ENCODE measurements at regions not wholly inside any gene's neighbourhood (a gene's known extent, or its start where the extent isn't known, plus 50 kb on each side); places are given as distances from the start of the nearest gene placed in this dataset.

- no peak overlapping the region for H3K4me3 ChIP-seq (ENCODE audit: low read length)
- DNase-seq (ENCODE audit: low read depth, low spot score): no peak
These were observed 911.6 kb upstream of the ARPP21 start for GRCh38 chr3:34727700-34728099.

DNA sequence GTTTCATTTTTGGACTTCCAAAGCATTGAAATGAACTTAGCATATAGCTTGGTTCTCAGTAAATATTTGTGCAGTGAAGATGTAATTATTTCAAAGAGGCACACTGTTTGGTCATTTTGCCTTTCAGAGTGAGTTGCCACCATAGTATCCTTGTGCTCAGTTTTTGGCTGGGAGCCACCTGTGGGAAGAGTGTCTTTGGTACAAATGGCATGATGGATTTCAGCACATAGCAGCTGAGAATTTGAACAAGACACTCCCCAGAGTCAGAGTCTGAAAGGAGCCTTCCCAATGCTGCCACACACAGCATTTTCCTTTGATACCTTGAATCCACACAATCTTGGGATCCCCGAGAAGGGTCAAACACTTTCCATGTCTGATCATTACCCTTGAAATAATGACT, 897.2 kb upstream of the ARPP21 start:
- no peak overlapping the region for H3K4me3 ChIP-seq (ENCODE audit: low read length)
- DNase-seq (ENCODE audit: low read depth, low spot score): no peak

DNA sequence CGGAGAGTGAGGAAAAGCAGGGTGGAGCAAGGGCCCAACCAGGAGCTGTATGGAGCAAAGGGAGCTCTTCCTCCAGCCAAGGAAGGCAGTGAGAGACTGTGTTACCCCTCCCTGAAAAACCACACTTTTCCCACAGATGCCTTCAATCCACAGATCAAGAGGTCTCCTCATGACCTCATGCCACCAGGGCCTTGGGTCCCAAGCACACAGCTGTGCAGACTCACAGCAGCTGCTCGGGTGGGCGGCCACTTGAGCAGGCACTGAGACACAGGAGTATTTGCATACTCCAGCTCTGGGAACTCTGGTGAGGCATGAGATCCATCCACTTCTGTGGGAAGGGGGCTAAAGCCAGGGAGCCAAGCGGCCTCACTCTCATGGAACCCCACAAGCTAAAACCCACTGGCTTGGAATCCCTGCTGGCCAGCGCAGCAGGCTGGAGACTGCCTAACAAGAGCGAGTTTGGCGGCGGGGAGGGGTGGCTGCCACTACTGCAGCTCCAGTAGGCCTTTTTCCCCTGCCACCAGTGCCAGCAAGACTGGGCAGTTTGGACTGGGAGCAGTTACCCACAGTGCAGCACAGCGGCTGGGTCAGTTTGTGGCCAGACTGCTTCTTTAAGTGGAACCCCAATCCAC, 880.6 kb upstream of the ARPP21 start:
- DNase-seq (ENCODE audit: low read depth, low spot score): no peak

GRCh38 chr3:34777386-34777785, 861.9 kb upstream of the ARPP21 start:
- no peak overlapping the region for H3K4me3 ChIP-seq (ENCODE audit: low read length)
- DNase-seq (ENCODE audit: low read depth, low spot score): no peak

More for the DNA sequence above, 880.6 kb upstream of the ARPP21 start:
- no peak overlapping the region for H3K4me3 ChIP-seq (ENCODE audit: low read length)

DNA sequence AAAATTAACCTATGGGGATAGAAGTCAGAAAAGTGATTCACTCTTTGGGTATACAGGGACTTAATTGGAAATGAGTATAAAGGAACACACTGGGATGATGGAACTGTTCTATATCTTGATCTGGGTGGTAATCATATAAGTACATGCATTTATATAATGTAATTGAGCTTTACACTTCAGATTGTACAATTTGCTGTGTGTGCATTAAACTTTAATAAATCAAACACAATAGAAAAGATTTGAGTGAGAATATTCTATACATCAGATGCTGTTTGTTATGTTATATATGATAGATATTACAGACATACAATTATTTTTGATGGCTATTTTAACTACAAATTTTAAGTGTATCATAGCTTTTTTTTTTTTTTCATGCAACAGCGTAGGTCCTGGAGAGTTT, 860.2 kb upstream of the ARPP21 start:
- no peak overlapping the region for H3K4me3 ChIP-seq (ENCODE audit: low read length)
- no peak for DNase-seq (ENCODE audit: low read depth, low spot score)

GRCh38 chr3:34780294-34780693, 859.0 kb upstream of the ARPP21 start:
- DNase-seq (ENCODE audit: low read depth, low spot score): no peak
- no peak overlapping the region for H3K4me3 ChIP-seq (ENCODE audit: low read length)

- no peak for DNase-seq (ENCODE audit: low read depth, low spot score)
These were observed 858.4 kb upstream of the ARPP21 start for GRCh38 chr3:34780973-34781372.

GRCh38 chr3:34782871-34783270, 856.5 kb upstream of the ARPP21 start:
- DNase-seq (ENCODE audit: low read depth, low spot score): no peak
- H3K4me3 ChIP-seq (ENCODE audit: low read length): no peak overlapping the region

More at GRCh38 chr3:34780973-34781372, 858.4 kb upstream of the ARPP21 start:
- no peak overlapping the region for H3K4me3 ChIP-seq (ENCODE audit: low read length)

DNA sequence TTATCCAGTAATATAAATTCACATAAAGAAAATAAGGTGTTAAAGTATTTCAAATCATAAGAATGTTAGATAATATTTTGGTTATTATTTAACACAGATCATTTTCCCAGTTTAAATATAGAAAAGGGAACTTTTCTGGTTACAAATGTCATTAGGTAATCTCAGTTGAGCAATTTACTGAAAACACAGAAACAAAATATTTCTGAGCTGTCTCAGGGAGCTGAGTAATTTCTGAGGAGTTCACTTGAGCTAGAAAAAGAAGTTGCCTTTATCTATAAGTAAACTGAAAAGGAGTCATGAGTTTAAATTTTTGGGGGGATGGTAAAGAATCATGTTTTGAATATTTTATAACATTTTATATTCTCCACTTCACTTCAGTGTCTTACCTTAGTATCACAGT, 855.4 kb upstream of the ARPP21 start:
- no peak for DNase-seq (ENCODE audit: low read depth, low spot score)
- no peak overlapping the region for H3K4me3 ChIP-seq (ENCODE audit: low read length)

GRCh38 chr3:34793057-34793456, 846.3 kb upstream of the ARPP21 start:
- H3K4me3 ChIP-seq (ENCODE audit: low read length): no peak overlapping the region
- no peak for DNase-seq (ENCODE audit: low read depth, low spot score)

DNA sequence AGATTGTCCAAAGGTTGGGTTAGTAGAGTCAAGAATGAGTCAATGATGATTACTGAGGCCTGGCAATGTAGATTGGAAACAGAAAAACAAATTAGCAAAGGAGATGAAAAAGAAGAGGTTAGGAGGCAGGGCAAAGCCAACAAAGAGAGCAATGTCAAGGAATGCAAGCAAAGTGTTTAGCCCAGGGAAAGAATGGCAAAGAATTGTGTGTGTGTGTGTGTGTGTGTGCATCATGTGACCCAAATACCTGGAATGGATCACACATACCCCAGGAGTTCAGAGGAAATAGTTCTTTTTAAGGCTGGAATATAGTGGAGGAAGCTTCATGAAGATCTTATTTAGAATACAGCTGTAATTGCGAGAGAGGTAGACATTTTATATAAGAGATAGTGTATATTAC, 831.7 kb upstream of the ARPP21 start:
- H3K4me3 ChIP-seq (ENCODE audit: low read length): no peak overlapping the region
- DNase-seq (ENCODE audit: low read depth, low spot score): no peak

- no peak overlapping the region for H3K4me3 ChIP-seq (ENCODE audit: low read length)
- no peak for DNase-seq (ENCODE audit: low read depth, low spot score)
These were observed 831.0 kb upstream of the ARPP21 start for GRCh38 chr3:34808287-34808686.

- H3K4me3 ChIP-seq (ENCODE audit: low read length): no peak overlapping the region
- DNase-seq (ENCODE audit: low read depth, low spot score): no peak
These were observed 810.5 kb upstream of the ARPP21 start for GRCh38 chr3:34828847-34829246.

- DNase-seq (ENCODE audit: low read depth, low spot score): no peak
- no peak overlapping the region for H3K4me3 ChIP-seq (ENCODE audit: low read length)
These were observed 806.3 kb upstream of the ARPP21 start for GRCh38 chr3:34832865-34833508.

- H3K4me3 ChIP-seq (ENCODE audit: low read length): no peak overlapping the region
- DNase-seq (ENCODE audit: low read depth, low spot score): no peak
These were observed 801.2 kb upstream of the ARPP21 start for GRCh38 chr3:34837848-34838741.

DNA sequence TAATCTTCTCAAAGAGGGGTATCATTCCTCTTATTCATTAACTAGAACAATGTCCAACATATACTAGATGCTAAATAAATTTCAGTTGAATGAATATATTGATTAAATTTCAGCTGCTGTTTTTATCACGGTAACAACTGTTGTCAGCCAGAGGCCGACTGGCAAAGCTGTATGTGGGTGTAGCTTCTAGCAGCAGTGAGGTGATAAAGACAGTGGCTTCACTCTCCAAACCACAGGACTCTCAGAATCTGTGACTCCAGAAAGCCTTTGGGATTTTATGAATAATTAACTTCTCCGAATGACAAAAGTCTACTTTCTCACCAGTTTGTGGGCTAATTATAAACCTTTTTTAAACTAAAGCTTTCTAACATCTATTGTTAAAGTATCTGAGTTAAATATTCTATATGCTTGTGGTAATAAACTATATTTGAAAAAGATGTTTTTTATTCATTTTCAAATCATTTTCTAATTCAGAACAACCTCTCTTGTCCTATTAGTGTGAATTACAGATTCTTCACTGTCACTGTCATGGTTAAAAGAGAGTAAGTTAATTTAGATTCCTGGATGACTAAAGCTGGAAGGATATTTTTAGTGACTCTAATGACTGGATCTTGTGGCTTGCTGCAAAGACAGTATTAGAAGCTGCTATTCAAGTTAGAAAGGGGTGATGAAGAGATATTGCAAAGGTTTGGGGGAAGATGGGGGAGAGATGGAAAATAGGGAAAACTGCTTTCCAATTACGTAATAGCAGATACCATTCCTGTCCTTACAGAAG, 796.4 kb upstream of the ARPP21 start:
- DNase-seq (ENCODE audit: low read depth, low spot score): no peak

DNA sequence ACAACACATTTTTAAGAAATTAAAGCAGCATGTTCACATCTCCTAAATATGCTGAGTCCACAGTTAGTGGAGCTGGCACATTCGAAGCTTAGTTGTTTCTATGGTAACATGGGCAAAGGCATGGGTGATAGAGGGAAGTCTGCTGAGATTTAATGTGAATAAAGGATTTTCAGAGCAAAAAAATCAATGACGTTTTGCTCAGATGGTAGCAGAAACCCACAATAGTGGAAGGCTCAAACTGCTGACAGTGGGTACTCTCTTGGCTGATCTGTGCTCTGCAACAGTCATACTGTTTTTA, 795.1 kb upstream of the ARPP21 start:
- no peak for DNase-seq (ENCODE audit: low read depth, low spot score)
- no peak overlapping the region for H3K4me3 ChIP-seq (ENCODE audit: low read length)

More for the DNA sequence above, 796.4 kb upstream of the ARPP21 start:
- no peak overlapping the region for H3K4me3 ChIP-seq (ENCODE audit: low read length)

DNA sequence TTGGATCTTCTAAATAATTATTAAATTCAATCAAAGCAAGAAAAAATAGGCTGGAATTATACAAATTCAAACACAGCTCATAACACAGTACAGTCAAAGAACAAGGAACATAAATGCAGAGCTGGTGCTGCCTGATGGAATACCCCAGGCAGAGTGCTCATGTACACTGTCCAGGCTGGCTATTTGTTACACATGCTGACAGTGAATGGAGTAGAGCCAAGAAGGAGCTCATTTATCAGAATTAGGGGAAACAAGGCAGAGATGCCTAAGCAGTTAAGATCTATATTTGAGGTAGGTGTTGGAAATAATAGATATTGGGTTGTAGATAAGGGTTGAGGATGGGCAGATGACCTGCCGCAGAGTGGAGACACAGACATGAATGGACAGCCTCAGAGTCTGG, 788.2 kb upstream of the ARPP21 start:
- DNase-seq (ENCODE audit: low read depth, low spot score): no peak

GRCh38 chr3:34852844-34853439, 786.4 kb upstream of the ARPP21 start:
- H3K4me3 ChIP-seq (ENCODE audit: low read length): no peak overlapping the region
- DNase-seq (ENCODE audit: low read depth, low spot score): no peak

More for the DNA sequence above, 788.2 kb upstream of the ARPP21 start:
- no peak overlapping the region for H3K4me3 ChIP-seq (ENCODE audit: low read length)
